ENCODE measurements at regions not wholly inside any gene's neighbourhood (a gene's known extent, or its start where the extent isn't known, plus 50 kb on each side); places are given as distances from the start of the nearest gene placed in this dataset.
"Not testable (repeated sequence)": the region's sequence is repeated elsewhere in the genome, so short reads cannot be mapped to it uniquely, and the experiment has no call there.

GRCh38 chr18:38244480-38244879 is 678.9 kb upstream of the CELF4 start:
- no peak for DNase-seq

- no peak for DNase-seq
Observed at GRCh38 chr18:38243291-38243690, 677.7 kb upstream of the CELF4 start.

GRCh38 chr18:38241736-38242135 is 676.1 kb upstream of the CELF4 start:
- DNase-seq = no peak

GRCh38 chr18:38241216-38241615 is 675.6 kb upstream of the CELF4 start:
- no peak for DNase-seq

GRCh38 chr18:38239606-38240005 is 674.0 kb upstream of the CELF4 start:
- no peak for DNase-seq

- DNase-seq = no peak
Observed at GRCh38 chr18:38237796-38238195, 672.2 kb upstream of the CELF4 start.

- DNase-seq = no peak
Observed at GRCh38 chr18:38221476-38222100, 656.0 kb upstream of the CELF4 start.

GRCh38 chr18:38198956-38199355 is 633.4 kb upstream of the CELF4 start:
- no peak for DNase-seq

GRCh38 chr18:38198526-38198925 is 632.9 kb upstream of the CELF4 start:
- DNase-seq = no peak

- DNase-seq = no peak
Observed at GRCh38 chr18:38186491-38186890, 620.9 kb upstream of the CELF4 start.

- no peak for DNase-seq
Observed at GRCh38 chr18:38174594-38174993, 609.0 kb upstream of the CELF4 start.

GRCh38 chr18:38174173-38174572 is 608.6 kb upstream of the CELF4 start:
- DNase-seq = no peak

- no peak for DNase-seq
Observed at GRCh38 chr18:38170845-38171244, 605.2 kb upstream of the CELF4 start.

- no peak for DNase-seq
Observed at GRCh38 chr18:38167623-38168022, 602.0 kb upstream of the CELF4 start.

GRCh38 chr18:38153116-38153515 is 587.5 kb upstream of the CELF4 start:
- not testable (repeated sequence) for DNase-seq

GRCh38 chr18:38116716-38117115 is 551.1 kb upstream of the CELF4 start:
- no peak for DNase-seq

GRCh38 chr18:38115201-38115600 is 549.6 kb upstream of the CELF4 start:
- no peak for DNase-seq

GRCh38 chr18:38087538-38087937 is 521.9 kb upstream of the CELF4 start:
- DNase-seq = no peak

- DNase-seq = no peak
Observed at GRCh38 chr18:38081516-38081915, 515.9 kb upstream of the CELF4 start.

- no peak for DNase-seq
Observed at GRCh38 chr18:38077229-38077628, 511.6 kb upstream of the CELF4 start.

- no peak for DNase-seq
Observed at GRCh38 chr18:38076346-38077070, 510.9 kb upstream of the CELF4 start.

GRCh38 chr18:38074298-38074876 is 508.8 kb upstream of the CELF4 start:
- no peak for DNase-seq

GRCh38 chr18:38067821-38068220 is 502.2 kb upstream of the CELF4 start:
- no peak for DNase-seq

- no peak for DNase-seq
Observed at GRCh38 chr18:38067086-38067485, 501.5 kb upstream of the CELF4 start.

Measured in activated CD4-positive, alpha-beta T cell treated with anti-CD3 and anti-CD28 coated beads, Interleukin-2, amount 50 U/mL, for 48 hours (primary cell).